SK-N-SH (cell line): ENCODE measurements at regions not wholly inside any gene's neighbourhood (a gene's known extent, or its start where the extent isn't known, plus 50 kb on each side); places are given as distances from the start of the nearest gene placed in this dataset.

Source experiments
- CTCF ChIP-seq: fragments of 200-600 bp; sonication (generic); IDR thresholded peaks from 2 replicates; pipeline ENCODE4 v1.6.1; 2017; ENCODE audit warnings: antibody characterized with exemption, mild to moderate bottlenecking, moderate library complexity
- JUND ChIP-seq: IDR thresholded peaks from 2 replicates; pipeline ENCODE4 v1.4.0; 2012
- RXRA ChIP-seq: IDR thresholded peaks from 2 replicates; pipeline ENCODE4 v1.4.0; 2012; ENCODE audit warnings: low read depth, mild to moderate bottlenecking, borderline replicate concordance
- SMC3 ChIP-seq: IDR thresholded peaks from 2 replicates; pipeline ENCODE4 v1.6.1; 2012; ENCODE audit warnings: low read depth, low read length, improper control_type of control experiment

DNA sequence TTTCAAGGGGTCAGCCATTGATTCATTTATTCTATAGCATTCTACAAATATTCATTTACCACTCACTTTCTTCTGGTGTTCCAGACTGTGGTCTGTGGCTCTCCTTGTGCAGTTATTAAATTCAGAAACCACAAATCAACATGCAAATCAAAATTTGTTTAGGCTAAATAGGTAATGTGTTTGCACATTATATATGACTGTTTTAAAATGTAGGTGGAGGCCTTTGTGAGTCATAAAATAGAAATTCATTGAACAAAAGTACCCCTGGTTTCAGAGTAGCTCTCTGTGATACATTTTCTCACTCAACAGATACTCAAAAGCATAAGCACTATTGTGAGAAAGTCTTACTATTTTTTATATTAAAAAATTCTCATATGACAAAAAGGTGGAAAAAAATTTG, 385.5 kb upstream of the TSHZ2 start:
- TF ChIP-seq SMC3: no peak
- TF ChIP-seq CTCF: no peak
- no peak for TF ChIP-seq RXRA
- TF ChIP-seq JUND: no peak
